ENCODE measurements at regions not wholly inside any gene's neighbourhood (a gene's known extent, or its start where the extent isn't known, plus 50 kb on each side); places are given as distances from the start of the nearest gene placed in this dataset.

DNA sequence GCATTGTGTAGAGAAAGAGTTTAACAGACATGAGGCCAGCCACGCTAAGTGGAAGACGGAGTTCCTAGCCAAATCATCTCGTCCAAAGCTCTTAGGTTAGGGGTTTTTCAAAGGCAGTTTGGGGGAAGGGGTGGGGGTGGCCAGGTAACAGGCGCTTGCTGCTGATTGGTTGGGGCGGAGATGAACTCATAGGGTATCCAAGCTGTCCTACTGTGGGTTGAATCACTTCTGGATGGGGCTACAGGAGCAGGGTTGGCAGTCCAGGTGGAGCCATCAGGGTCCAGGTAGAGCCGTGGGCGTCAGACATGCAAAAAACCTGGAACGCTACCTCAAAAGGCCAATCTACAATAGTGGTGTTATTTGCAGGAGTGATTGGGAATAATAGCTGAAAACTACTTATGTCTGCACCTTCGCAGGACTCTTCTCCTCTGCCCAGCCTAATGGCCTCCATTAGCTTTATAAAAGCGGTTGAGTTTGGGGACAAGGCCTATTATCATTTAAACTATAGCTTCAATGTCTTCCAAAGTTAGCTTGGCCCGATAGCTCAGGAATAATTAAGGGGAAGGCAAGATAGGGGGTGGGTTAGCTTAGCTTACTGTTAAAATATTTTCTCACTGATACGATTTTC is 579.6 kb downstream of the NLGN4X start:
- no peaks in the 10 kb centered on the region for H3K9me3 ChIP-seq (ENCODE audit: control insufficient read depth in 2 of 2, low read length in 2 of 2)
- H3K9ac ChIP-seq (ENCODE audit: low read length in 2 of 2) = no peak overlapping the region
- H3K27me3 ChIP-seq (ENCODE audit: control insufficient read depth in 1 of 2, insufficient read depth in 2 of 2, low read length in 2 of 2) = no peaks in the 10 kb centered on the region
- H3K4me1 ChIP-seq (ENCODE audit: control insufficient read depth, insufficient read depth, low read length) = no peaks in the 10 kb centered on the region
- H3K4me3 ChIP-seq (ENCODE audit: low read length in 2 of 2) = no peak overlapping the region
- H3K27ac ChIP-seq (ENCODE audit: low read length) = no peak overlapping the region
- H3K36me3 ChIP-seq (ENCODE audit: control insufficient read depth in 2 of 2, insufficient read depth in 2 of 2, low read length in 2 of 2) = no peaks in the 10 kb centered on the region

DNA sequence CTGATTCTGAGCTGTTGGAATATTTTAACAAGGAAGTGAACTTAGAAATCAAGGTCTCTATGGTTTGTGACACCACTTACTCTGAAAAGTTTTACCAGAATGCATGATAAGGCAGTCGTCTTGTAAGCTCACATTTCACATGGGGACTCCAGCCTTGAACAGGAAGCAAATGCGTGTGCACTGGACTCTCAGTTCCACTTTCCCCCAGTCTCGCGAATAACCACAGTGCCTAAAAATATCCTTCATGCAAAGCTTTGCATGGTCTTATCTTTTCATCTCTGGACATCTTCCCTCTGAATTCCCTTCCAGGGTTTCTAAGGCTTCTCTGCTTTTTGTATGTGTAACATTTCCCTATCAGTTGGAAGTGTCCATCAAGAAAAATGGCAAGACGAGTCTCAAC is 581.8 kb downstream of the NLGN4X start:
- H3K4me1 ChIP-seq (ENCODE audit: control insufficient read depth, insufficient read depth, low read length) = no peaks in the 10 kb centered on the region
- H3K27me3 ChIP-seq (ENCODE audit: control insufficient read depth in 1 of 2, insufficient read depth in 2 of 2, low read length in 2 of 2) = no peaks in the 10 kb centered on the region
- H3K36me3 ChIP-seq (ENCODE audit: control insufficient read depth in 2 of 2, insufficient read depth in 2 of 2, low read length in 2 of 2) = no peaks in the 10 kb centered on the region
- H3K27ac ChIP-seq (ENCODE audit: low read length) = no peak overlapping the region
- H3K4me3 ChIP-seq (ENCODE audit: low read length in 2 of 2) = no peak overlapping the region
- no peaks in the 10 kb centered on the region for H3K9me3 ChIP-seq (ENCODE audit: control insufficient read depth in 2 of 2, low read length in 2 of 2)
- H3K9ac ChIP-seq (ENCODE audit: low read length in 2 of 2) = no peak overlapping the region

- Histone ChIP-seq H3K36me3 (ENCODE audit: control insufficient read depth in 2 of 2, insufficient read depth in 2 of 2, low read length in 2 of 2) (no peaks in the 10 kb centered on the region), H3K27ac (ENCODE audit: low read length) (no peak overlapping the region), H3K27me3 (ENCODE audit: control insufficient read depth in 1 of 2, insufficient read depth in 2 of 2, low read length in 2 of 2) (no peaks in the 10 kb centered on the region), H3K9ac (ENCODE audit: low read length in 2 of 2) (no peak overlapping the region), H3K9me3 (ENCODE audit: control insufficient read depth in 2 of 2, low read length in 2 of 2) (no peaks in the 10 kb centered on the region), H3K4me3 (ENCODE audit: low read length in 2 of 2) (no peak overlapping the region), H3K4me1 (ENCODE audit: control insufficient read depth, insufficient read depth, low read length) (no peaks in the 10 kb centered on the region)
Measured at GRCh38 chrX:5644776-5645175, 583.9 kb downstream of the NLGN4X start.

DNA sequence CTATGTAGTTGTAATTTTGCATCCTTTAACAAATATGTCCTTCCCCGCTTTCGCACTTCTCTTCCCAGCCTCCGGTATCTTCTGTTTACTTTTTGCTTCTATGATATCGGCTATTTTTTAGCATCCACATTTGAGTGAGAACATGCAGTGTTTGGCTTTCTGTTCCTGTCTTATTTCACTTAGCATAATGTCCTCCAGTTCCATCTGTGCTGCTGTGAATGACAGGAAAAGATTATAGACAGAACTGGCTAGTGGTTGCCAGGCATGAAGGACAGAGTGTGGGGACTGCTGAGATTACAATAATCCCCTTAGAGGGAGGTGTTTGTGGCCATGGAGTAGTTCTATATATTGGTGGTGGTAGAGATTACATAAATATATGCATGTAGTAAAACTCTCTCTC is 588.6 kb downstream of the NLGN4X start:
- H3K27ac ChIP-seq (ENCODE audit: low read length) = no peak overlapping the region
- no peak overlapping the region for H3K9ac ChIP-seq (ENCODE audit: low read length in 2 of 2)
- no peak overlapping the region for H3K4me3 ChIP-seq (ENCODE audit: low read length in 2 of 2)
- H3K4me1 ChIP-seq (ENCODE audit: control insufficient read depth, insufficient read depth, low read length) = no peaks in the 10 kb centered on the region
- no peaks in the 10 kb centered on the region for H3K27me3 ChIP-seq (ENCODE audit: control insufficient read depth in 1 of 2, insufficient read depth in 2 of 2, low read length in 2 of 2)
- H3K36me3 ChIP-seq (ENCODE audit: control insufficient read depth in 2 of 2, insufficient read depth in 2 of 2, low read length in 2 of 2) = no peaks in the 10 kb centered on the region
- H3K9me3 ChIP-seq (ENCODE audit: control insufficient read depth in 2 of 2, low read length in 2 of 2) = peaks cover 0 to under 1% of the 10 kb centered on the region in 2 donors

GRCh38 chrX:5638572-5638971 is 590.1 kb downstream of the NLGN4X start:
- H3K27me3 ChIP-seq (ENCODE audit: control insufficient read depth in 1 of 2, insufficient read depth in 2 of 2, low read length in 2 of 2) = no peaks in the 10 kb centered on the region
- no peaks in the 10 kb centered on the region for H3K4me1 ChIP-seq (ENCODE audit: control insufficient read depth, insufficient read depth, low read length)
- no peak overlapping the region for H3K4me3 ChIP-seq (ENCODE audit: low read length in 2 of 2)
- H3K36me3 ChIP-seq (ENCODE audit: control insufficient read depth in 2 of 2, insufficient read depth in 2 of 2, low read length in 2 of 2) = no peaks in the 10 kb centered on the region
- H3K27ac ChIP-seq (ENCODE audit: low read length) = no peak overlapping the region
- peaks cover 0 to 2% of the 10 kb centered on the region in 2 donors for H3K9me3 ChIP-seq (ENCODE audit: control insufficient read depth in 2 of 2, low read length in 2 of 2)
- H3K9ac ChIP-seq (ENCODE audit: low read length in 2 of 2) = no peak overlapping the region

DNA sequence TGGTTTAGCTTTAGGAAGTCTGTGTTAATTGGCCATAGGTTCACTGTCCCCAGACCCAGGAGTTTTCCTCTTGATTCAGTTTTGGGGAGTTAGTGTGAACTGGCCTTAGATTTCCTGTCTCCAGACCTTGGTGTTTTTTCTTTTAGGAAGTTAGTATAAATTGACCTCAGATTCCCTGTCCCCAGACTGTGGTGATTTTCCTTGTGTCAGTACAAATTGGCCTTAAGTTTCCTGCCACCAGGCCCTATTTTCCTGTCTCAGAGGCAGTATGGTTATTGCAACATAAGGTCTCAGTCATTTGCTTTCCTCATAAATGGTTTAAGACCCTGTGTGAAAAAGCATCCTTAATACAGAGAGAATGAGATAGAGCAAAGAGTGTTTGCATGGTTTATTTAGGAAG is 595.8 kb downstream of the NLGN4X start:
- Histone ChIP-seq H3K36me3 (ENCODE audit: control insufficient read depth in 2 of 2, insufficient read depth in 2 of 2, low read length in 2 of 2) (no peaks in the 10 kb centered on the region), H3K4me1 (ENCODE audit: control insufficient read depth, insufficient read depth, low read length) (no peaks in the 10 kb centered on the region), H3K4me3 (ENCODE audit: low read length in 2 of 2) (no peak overlapping the region), H3K9me3 (ENCODE audit: control insufficient read depth in 2 of 2, low read length in 2 of 2) (peaks cover 0 to 2% of the 10 kb centered on the region in 2 donors), H3K9ac (ENCODE audit: low read length in 2 of 2) (no peak overlapping the region), H3K27me3 (ENCODE audit: control insufficient read depth in 1 of 2, insufficient read depth in 2 of 2, low read length in 2 of 2) (no peaks in the 10 kb centered on the region), H3K27ac (ENCODE audit: low read length) (no peak overlapping the region)

DNA sequence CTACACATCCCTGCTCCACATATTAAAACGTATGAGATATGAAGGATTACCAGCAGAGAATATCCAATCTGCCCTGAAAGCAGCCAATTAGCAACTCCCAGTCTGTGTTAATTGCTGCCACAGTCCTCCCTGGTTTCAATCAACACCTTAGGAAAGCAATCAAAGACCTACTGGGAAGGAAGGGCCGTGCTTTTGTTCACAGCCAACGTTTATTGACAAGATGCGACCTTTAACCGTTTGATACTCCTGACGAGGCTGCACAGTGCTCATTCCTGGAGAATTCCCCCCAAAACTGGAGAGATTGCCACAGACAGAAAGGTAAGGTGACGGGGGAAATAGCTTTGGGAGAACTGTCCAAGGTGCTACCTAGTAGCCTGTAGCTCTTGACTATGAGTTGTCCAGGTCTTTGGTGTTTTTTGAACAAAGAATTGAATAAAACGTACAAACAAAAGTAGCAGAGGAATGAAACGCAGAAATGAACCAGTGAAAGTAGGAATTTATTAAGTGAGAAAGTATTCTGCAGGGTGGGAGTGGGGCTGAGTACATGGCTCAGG is 596.5 kb downstream of the NLGN4X start:
- Histone ChIP-seq H3K9ac (ENCODE audit: low read length in 2 of 2) (no peak overlapping the region), H3K27me3 (ENCODE audit: control insufficient read depth in 1 of 2, insufficient read depth in 2 of 2, low read length in 2 of 2) (no peaks in the 10 kb centered on the region), H3K4me3 (ENCODE audit: low read length in 2 of 2) (no peak overlapping the region)

DNA sequence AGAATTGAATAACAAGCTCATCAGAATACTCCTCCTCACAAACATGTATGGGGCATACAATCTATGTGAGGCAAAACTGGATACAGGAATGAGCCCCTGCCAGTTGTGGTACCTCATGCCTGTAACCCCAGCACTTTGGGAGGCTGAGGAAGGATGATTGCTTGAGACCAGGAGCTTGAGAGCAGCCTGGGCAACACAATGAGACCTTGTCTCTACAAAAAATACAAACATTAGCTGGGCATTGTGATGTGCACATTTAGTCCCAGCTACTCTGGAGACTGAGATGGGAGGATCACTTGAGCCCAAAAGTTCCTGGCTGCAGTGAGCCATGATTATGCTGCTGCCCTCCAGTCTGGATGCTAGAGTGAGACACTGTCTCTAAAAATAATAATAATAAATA is 611.0 kb downstream of the NLGN4X start:
- H3K27me3 ChIP-seq (ENCODE audit: control insufficient read depth in 1 of 2, insufficient read depth in 2 of 2, low read length in 2 of 2) = no peaks in the 10 kb centered on the region
- H3K4me1 ChIP-seq (ENCODE audit: control insufficient read depth, insufficient read depth, low read length) = no peaks in the 10 kb centered on the region
- H3K9ac ChIP-seq (ENCODE audit: low read length in 2 of 2) = no peak overlapping the region
- no peak overlapping the region for H3K27ac ChIP-seq (ENCODE audit: low read length)
- H3K9me3 ChIP-seq (ENCODE audit: control insufficient read depth in 2 of 2, low read length in 2 of 2) = no peaks in the 10 kb centered on the region
- H3K36me3 ChIP-seq (ENCODE audit: control insufficient read depth in 2 of 2, insufficient read depth in 2 of 2, low read length in 2 of 2) = no peaks in the 10 kb centered on the region
- H3K4me3 ChIP-seq (ENCODE audit: low read length in 2 of 2) = no peak overlapping the region

More for the DNA sequence above, 596.5 kb downstream of the NLGN4X start:
- Histone ChIP-seq H3K4me1 (ENCODE audit: control insufficient read depth, insufficient read depth, low read length) (no peaks in the 10 kb centered on the region), H3K36me3 (ENCODE audit: control insufficient read depth in 2 of 2, insufficient read depth in 2 of 2, low read length in 2 of 2) (no peaks in the 10 kb centered on the region), H3K27ac (ENCODE audit: low read length) (no peak overlapping the region), H3K9me3 (ENCODE audit: control insufficient read depth in 2 of 2, low read length in 2 of 2) (peaks cover 0 to 2% of the 10 kb centered on the region in 2 donors)

GRCh38 chrX:5595570-5595969 is 633.1 kb downstream of the NLGN4X start:
- Histone ChIP-seq H3K27me3 (ENCODE audit: control insufficient read depth in 1 of 2, insufficient read depth in 2 of 2, low read length in 2 of 2) (no peaks in the 10 kb centered on the region), H3K4me3 (ENCODE audit: low read length in 2 of 2) (no peak overlapping the region), H3K4me1 (ENCODE audit: control insufficient read depth, insufficient read depth, low read length) (no peaks in the 10 kb centered on the region), H3K9me3 (ENCODE audit: control insufficient read depth in 2 of 2, low read length in 2 of 2) (no peaks in the 10 kb centered on the region), H3K27ac (ENCODE audit: low read length) (no peak overlapping the region), H3K36me3 (ENCODE audit: control insufficient read depth in 2 of 2, insufficient read depth in 2 of 2, low read length in 2 of 2) (no peaks in the 10 kb centered on the region), H3K9ac (ENCODE audit: low read length in 2 of 2) (no peak overlapping the region)

DNA sequence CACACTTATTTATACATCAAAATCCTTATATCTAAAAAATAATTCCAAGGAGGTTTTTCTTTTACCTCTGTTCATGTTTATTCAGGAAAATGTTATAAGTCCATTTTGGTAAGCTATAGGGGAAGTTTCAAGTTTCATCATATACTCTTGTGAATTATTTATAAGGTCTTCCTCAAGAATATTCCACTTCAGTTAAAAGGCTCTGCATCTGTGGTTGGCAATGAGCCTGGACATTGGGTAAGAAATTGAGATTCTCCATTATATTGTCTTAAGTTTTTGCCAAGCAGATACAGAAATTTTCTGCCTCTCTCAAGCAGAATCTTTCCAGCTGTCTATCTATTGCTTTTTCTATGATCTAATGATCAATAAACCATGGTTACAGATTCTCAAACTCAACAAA is 641.9 kb downstream of the NLGN4X start:
- Histone ChIP-seq H3K27ac (ENCODE audit: low read length) (no peak overlapping the region), H3K4me1 (ENCODE audit: control insufficient read depth, insufficient read depth, low read length) (no peaks in the 10 kb centered on the region), H3K9me3 (ENCODE audit: control insufficient read depth in 2 of 2, low read length in 2 of 2) (no peaks in the 10 kb centered on the region), H3K4me3 (ENCODE audit: low read length in 2 of 2) (no peak overlapping the region), H3K27me3 (ENCODE audit: control insufficient read depth in 1 of 2, insufficient read depth in 2 of 2, low read length in 2 of 2) (no peaks in the 10 kb centered on the region), H3K36me3 (ENCODE audit: control insufficient read depth in 2 of 2, insufficient read depth in 2 of 2, low read length in 2 of 2) (no peaks in the 10 kb centered on the region), H3K9ac (ENCODE audit: low read length in 2 of 2) (no peak overlapping the region)

GRCh38 chrX:5575407-5575806 is 653.3 kb downstream of the NLGN4X start:
- H3K9ac ChIP-seq (ENCODE audit: low read length in 2 of 2) = no peak overlapping the region
- H3K4me3 ChIP-seq (ENCODE audit: low read length in 2 of 2) = no peak overlapping the region
- H3K9me3 ChIP-seq (ENCODE audit: control insufficient read depth in 2 of 2, low read length in 2 of 2) = no peaks in the 10 kb centered on the region
- H3K4me1 ChIP-seq (ENCODE audit: control insufficient read depth, insufficient read depth, low read length) = no peaks in the 10 kb centered on the region
- H3K27me3 ChIP-seq (ENCODE audit: control insufficient read depth in 1 of 2, insufficient read depth in 2 of 2, low read length in 2 of 2) = no peaks in the 10 kb centered on the region
- no peaks in the 10 kb centered on the region for H3K36me3 ChIP-seq (ENCODE audit: control insufficient read depth in 2 of 2, insufficient read depth in 2 of 2, low read length in 2 of 2)
- no peak overlapping the region for H3K27ac ChIP-seq (ENCODE audit: low read length)

Measured in stomach smooth muscle (tissue), 2 donors.